ENCODE measurements at regions not wholly inside any gene's neighbourhood (a gene's known extent, or its start where the extent isn't known, plus 50 kb on each side); places are given as distances from the start of the nearest gene placed in this dataset.

DNA sequence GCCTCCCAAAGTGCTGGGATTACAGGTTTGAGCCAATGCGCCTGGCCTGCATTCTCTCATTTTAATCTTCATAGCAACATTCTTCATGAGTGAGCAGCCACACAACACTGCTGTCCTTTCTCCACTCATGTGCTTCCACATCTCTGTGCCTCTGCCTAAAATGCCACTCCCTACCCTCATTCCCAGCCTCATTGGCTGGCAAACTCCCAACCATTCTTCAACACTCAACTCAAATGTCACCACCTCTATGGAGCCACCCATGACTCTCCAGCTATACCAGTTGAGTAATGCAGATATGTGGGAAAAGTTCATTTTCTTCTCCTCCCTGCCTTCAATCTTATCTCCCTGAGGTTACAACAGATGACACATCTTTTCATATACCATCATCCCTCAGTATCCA lies 53.9 kb upstream of the ZC3H12A start:
- Histone ChIP-seq H2BK12ac (ENCODE audit: insufficient read length, low read depth, low read length) (no peak overlapping the region), H3K27ac (ENCODE audit: insufficient read length, low read depth, low read length) (no peak overlapping the region), H3T11ph (ENCODE audit: low read length) (no peak overlapping the region), H2BK5ac (ENCODE audit: insufficient read length, low read length) (no peak overlapping the region), H3K9me3 (ENCODE audit: control insufficient read depth, low read depth, low read length) (no peaks in the 10 kb centered on the region), H3K18ac (ENCODE audit: insufficient read length, low read depth, low read length) (no peak overlapping the region), H2BK120ac (ENCODE audit: low read depth, low read length, poor library complexity, severe bottlenecking) (no peak overlapping the region), H3K56ac (ENCODE audit: insufficient read length, low read depth, low read length) (no peak overlapping the region), H4K20me1 (ENCODE audit: control insufficient read depth, insufficient read depth, insufficient read length) (no peaks in the 10 kb centered on the region), H4K8ac (replicated peaks; ENCODE audit: insufficient read length, low read depth, low read length) (no peak overlapping the region), H3K4ac (ENCODE audit: low read depth, low read length) (no peak overlapping the region), H2AK5ac (ENCODE audit: insufficient read length, low read length) (no peak overlapping the region), H3K9ac (ENCODE audit: extremely low read depth, insufficient read length, low read length) (no peak overlapping the region), H3K79me1 (ENCODE audit: insufficient read depth, low read depth, low read length, poor library complexity, severe bottlenecking) (no peaks in the 10 kb centered on the region), H2BK15ac (ENCODE audit: low read depth, low read length) (no peak overlapping the region), H3K4me2 (ENCODE audit: insufficient read depth, insufficient read length, low read length) (no peak overlapping the region), H3K27me3 (ENCODE audit: insufficient read depth, low read length) (no peaks in the 10 kb centered on the region), H4K91ac (ENCODE audit: insufficient read length, low read depth, low read length) (no peak overlapping the region), H3K4me1 (ENCODE audit: insufficient read depth, low read length) (no peaks in the 10 kb centered on the region), H4K5ac (ENCODE audit: insufficient read length, low read depth, low read length) (no peak overlapping the region), H3K79me2 (ENCODE audit: insufficient read depth, low read length) (no peaks in the 10 kb centered on the region), H3K23ac (ENCODE audit: insufficient read length, low read depth, low read length) (no peak overlapping the region), H3K14ac (ENCODE audit: insufficient read depth, low read length) (no peak overlapping the region), H3K23me2 (ENCODE audit: insufficient read length, low read depth, low read length, poor library complexity, severe bottlenecking) (no peaks in the 10 kb centered on the region), H2BK20ac (ENCODE audit: low read depth, low read length, poor library complexity, severe bottlenecking) (no peak overlapping the region), H2AFZ (ENCODE audit: low read length) (no peak overlapping the region)
- H3K36me3 Mint-ChIP-seq (ENCODE audit: insufficient read depth in 1 of 3, low read depth in 3 of 3): peaks cover 3 to 4% (median 3%) of the 10 kb centered on the region in 3 experiments
- H3K4me3 Mint-ChIP-seq: no peak overlapping the region
- peaks cover 12% of the 10 kb centered on the region for H3K27me3 Mint-ChIP-seq (ENCODE audit: low read depth)
- no peak for DNase-seq
- TF ChIP-seq, protein P1, sequence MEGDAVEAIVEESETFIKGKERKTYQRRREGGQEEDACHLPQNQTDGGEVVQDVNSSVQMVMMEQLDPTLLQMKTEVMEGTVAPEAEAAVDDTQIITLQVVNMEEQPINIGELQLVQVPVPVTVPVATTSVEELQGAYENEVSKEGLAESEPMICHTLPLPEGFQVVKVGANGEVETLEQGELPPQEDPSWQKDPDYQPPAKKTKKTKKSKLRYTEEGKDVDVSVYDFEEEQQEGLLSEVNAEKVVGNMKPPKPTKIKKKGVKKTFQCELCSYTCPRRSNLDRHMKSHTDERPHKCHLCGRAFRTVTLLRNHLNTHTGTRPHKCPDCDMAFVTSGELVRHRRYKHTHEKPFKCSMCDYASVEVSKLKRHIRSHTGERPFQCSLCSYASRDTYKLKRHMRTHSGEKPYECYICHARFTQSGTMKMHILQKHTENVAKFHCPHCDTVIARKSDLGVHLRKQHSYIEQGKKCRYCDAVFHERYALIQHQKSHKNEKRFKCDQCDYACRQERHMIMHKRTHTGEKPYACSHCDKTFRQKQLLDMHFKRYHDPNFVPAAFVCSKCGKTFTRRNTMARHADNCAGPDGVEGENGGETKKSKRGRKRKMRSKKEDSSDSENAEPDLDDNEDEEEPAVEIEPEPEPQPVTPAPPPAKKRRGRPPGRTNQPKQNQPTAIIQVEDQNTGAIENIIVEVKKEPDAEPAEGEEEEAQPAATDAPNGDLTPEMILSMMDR (conservative IDR thresholded peaks at IDR 0.05): no peak
- WGBS (ENCODE audit: extremely low coverage, insufficient read length, low lambda C conversion rate): no CpG with 5 or more reads among the region's 1 CpG
- no peak overlapping the region; a peak in 1 of 7 replicates for H3K27ac Mint-ChIP-seq
- peaks cover 6% of the 10 kb centered on the region in 2 experiments for H3K9me3 Mint-ChIP-seq
- H3K4me1 Mint-ChIP-seq: peaks cover 2 to 3% of the 10 kb centered on the region in 2 experiments; a peak in 2 of 4 replicates

Measured in H9 (cell line).